ENCODE measurements at regions not wholly inside any gene's neighbourhood (a gene's known extent, or its start where the extent isn't known, plus 50 kb on each side); places are given as distances from the start of the nearest gene placed in this dataset.

GRCh38 chr21:22609802-22610201 lies 1611.6 kb downstream of the NCAM2 start:
- DNase-seq = no peak

GRCh38 chr21:22627911-22628310 lies 1629.7 kb downstream of the NCAM2 start:
- DNase-seq = no peak

GRCh38 chr21:22630953-22631465 lies 1632.8 kb downstream of the NCAM2 start:
- DNase-seq = no peak

GRCh38 chr21:22632176-22632575 lies 1634.0 kb downstream of the NCAM2 start:
- DNase-seq = no peak

GRCh38 chr21:22649246-22649645 lies 1651.0 kb downstream of the NCAM2 start:
- no peak for DNase-seq

GRCh38 chr21:22650226-22650625 lies 1652.0 kb downstream of the NCAM2 start:
- no peak for DNase-seq

GRCh38 chr21:22657781-22658180 lies 1659.6 kb downstream of the NCAM2 start:
- no peak for DNase-seq

GRCh38 chr21:22670148-22670547 lies 1671.9 kb downstream of the NCAM2 start:
- no peak for DNase-seq

- DNase-seq = no peak
Measured at GRCh38 chr21:22679207-22679606, 1681.0 kb downstream of the NCAM2 start.

GRCh38 chr21:22691658-22692057 lies 1693.4 kb downstream of the NCAM2 start:
- DNase-seq = no peak

GRCh38 chr21:22703521-22703920 lies 1705.3 kb downstream of the NCAM2 start:
- no peak for DNase-seq

- DNase-seq = no peak
Measured at GRCh38 chr21:22710721-22711120, 1712.5 kb downstream of the NCAM2 start.

GRCh38 chr21:22711636-22712035 lies 1713.4 kb downstream of the NCAM2 start:
- no peak for DNase-seq

- no peak for DNase-seq
Measured at GRCh38 chr21:22725436-22725835, 1727.2 kb downstream of the NCAM2 start.

- DNase-seq = no peak
Measured at GRCh38 chr21:22728091-22728490, 1729.9 kb downstream of the NCAM2 start.

- DNase-seq = no peak
Measured at GRCh38 chr21:22743085-22743484, 1744.9 kb downstream of the NCAM2 start.

- no peak for DNase-seq
Measured at GRCh38 chr21:22754746-22755145, 1756.5 kb downstream of the NCAM2 start.

GRCh38 chr21:22758478-22758877 lies 1760.3 kb downstream of the NCAM2 start:
- DNase-seq = no peak

GRCh38 chr21:22762463-22762862 lies 1764.3 kb downstream of the NCAM2 start:
- DNase-seq = no peak

GRCh38 chr21:22763442-22763841 lies 1765.2 kb downstream of the NCAM2 start:
- DNase-seq = no peak

- no peak for DNase-seq
Measured at GRCh38 chr21:22764222-22764621, 1766.0 kb downstream of the NCAM2 start.

GRCh38 chr21:22791376-22791775 lies 1793.2 kb downstream of the NCAM2 start:
- peak; percentile 46 for DNase-seq

- DNase-seq = peak; percentile 77
Measured at GRCh38 chr21:22791986-22792560, 1793.9 kb downstream of the NCAM2 start.

GRCh38 chr21:22795091-22795490 lies 1796.9 kb downstream of the NCAM2 start:
- no peak for DNase-seq

- no peak for DNase-seq
Measured at GRCh38 chr21:22795644-22796043, 1797.4 kb downstream of the NCAM2 start.
